ENCODE measurements at regions not wholly inside any gene's neighbourhood (a gene's known extent, or its start where the extent isn't known, plus 50 kb on each side); places are given as distances from the start of the nearest gene placed in this dataset.

DNA sequence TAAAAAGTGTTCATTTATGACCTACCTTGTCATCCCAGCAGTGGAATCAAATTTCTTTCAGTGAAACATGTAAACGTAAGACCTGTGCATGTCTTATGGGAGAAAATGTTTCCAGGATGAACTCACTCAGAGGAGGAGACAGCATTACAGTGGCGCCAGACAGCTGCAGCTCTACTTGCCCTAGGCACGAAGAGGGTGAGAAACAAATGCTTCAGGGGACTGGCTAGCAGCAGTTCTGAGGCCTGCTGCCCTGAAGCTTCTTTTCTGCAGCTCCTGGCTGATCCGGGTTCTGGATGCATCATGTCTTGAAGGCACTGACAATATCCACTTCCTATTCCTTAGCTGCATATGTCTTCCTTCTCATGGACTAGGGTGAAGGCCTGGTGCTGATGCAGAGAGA is 120.2 kb downstream of the QRSL1 start:
- TF ChIP-seq, protein P1, sequence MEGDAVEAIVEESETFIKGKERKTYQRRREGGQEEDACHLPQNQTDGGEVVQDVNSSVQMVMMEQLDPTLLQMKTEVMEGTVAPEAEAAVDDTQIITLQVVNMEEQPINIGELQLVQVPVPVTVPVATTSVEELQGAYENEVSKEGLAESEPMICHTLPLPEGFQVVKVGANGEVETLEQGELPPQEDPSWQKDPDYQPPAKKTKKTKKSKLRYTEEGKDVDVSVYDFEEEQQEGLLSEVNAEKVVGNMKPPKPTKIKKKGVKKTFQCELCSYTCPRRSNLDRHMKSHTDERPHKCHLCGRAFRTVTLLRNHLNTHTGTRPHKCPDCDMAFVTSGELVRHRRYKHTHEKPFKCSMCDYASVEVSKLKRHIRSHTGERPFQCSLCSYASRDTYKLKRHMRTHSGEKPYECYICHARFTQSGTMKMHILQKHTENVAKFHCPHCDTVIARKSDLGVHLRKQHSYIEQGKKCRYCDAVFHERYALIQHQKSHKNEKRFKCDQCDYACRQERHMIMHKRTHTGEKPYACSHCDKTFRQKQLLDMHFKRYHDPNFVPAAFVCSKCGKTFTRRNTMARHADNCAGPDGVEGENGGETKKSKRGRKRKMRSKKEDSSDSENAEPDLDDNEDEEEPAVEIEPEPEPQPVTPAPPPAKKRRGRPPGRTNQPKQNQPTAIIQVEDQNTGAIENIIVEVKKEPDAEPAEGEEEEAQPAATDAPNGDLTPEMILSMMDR (IDR thresholded peaks at IDR 0.05) = no peak
- no peak for TF ChIP-seq POLR2AphosphoS5 (IDR thresholded peaks at IDR 0.05; ENCODE audit: insufficient read depth in 1 of 2, low read depth in 1 of 2)
